ENCODE measurements at regions not wholly inside any gene's neighbourhood (a gene's known extent, or its start where the extent isn't known, plus 50 kb on each side); places are given as distances from the start of the nearest gene placed in this dataset.

DNA sequence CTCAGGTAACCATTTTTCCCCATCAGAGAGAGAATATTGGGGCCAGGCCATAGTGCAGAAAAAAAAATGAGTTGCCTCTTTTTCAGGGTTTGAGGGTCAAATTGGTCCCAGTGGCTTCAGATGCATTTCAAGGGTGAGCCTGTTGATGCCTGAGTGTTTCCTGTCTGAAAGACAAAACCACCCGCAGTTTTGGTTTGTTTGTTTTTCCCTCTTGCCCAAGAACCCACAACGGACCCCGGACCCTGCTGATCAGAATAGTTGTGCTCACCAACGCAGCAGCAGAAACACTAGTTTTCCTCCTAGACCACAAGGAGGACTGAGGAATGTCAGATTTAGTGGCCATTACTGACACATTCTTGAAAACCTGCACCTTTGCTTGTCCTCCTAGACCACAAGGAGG, 1433.1 kb downstream of the PLA2G4A start:
- TF ChIP-seq, protein P1, sequence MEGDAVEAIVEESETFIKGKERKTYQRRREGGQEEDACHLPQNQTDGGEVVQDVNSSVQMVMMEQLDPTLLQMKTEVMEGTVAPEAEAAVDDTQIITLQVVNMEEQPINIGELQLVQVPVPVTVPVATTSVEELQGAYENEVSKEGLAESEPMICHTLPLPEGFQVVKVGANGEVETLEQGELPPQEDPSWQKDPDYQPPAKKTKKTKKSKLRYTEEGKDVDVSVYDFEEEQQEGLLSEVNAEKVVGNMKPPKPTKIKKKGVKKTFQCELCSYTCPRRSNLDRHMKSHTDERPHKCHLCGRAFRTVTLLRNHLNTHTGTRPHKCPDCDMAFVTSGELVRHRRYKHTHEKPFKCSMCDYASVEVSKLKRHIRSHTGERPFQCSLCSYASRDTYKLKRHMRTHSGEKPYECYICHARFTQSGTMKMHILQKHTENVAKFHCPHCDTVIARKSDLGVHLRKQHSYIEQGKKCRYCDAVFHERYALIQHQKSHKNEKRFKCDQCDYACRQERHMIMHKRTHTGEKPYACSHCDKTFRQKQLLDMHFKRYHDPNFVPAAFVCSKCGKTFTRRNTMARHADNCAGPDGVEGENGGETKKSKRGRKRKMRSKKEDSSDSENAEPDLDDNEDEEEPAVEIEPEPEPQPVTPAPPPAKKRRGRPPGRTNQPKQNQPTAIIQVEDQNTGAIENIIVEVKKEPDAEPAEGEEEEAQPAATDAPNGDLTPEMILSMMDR (IDR thresholded peaks at IDR 0.05): no peak
- no peak for TF ChIP-seq ZFX (IDR thresholded peaks at IDR 0.05; ENCODE audit: borderline replicate concordance)
- H3K27ac ChIP-seq: no peak overlapping the region

DNA sequence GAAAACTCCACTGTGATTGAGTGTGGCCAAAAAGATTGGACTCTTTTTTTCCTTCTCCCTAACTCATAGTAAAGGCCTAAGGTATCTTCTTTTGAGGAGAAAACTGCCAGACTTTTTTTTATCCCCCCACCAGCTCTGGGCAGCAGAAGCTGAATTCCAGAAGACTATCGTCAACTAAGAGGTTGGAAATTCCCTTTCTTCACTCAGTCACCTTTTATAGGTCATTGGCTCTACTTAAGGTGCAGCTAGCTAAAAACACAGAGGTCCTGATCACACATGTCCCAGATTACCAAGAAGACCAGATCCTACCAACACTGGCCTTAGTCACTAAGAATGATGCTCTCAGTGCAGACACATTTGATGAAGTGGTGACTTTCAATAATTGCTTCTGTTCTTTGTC, 1441.2 kb downstream of the PLA2G4A start:
- TF ChIP-seq ZFX (IDR thresholded peaks at IDR 0.05; ENCODE audit: borderline replicate concordance): no peak
- TF ChIP-seq, protein P1 (IDR thresholded peaks at IDR 0.05): no peak
- H3K27ac ChIP-seq: no peak overlapping the region

DNA sequence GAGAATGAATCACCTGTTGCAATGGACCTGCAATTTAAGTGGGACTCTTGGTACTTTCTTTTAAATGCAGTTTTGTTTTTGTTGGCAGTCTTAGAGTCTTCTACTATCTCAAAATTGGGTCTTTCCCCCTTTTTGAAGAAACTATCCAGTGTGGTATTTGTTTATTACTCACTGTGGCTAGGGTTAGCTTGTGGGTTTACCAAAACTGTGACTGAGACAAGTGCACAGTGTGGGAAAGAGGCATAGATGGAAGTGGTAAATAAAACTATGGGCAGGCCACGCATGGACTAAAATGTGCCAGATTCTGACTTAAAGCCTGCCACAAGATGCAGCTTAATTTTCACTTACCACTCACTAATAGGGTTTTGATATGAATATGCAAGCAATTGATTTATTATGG, 1441.7 kb downstream of the PLA2G4A start:
- no peak overlapping the region for H3K27ac ChIP-seq
- TF ChIP-seq, protein P1 (IDR thresholded peaks at IDR 0.05): no peak
- no peak for TF ChIP-seq ZFX (IDR thresholded peaks at IDR 0.05; ENCODE audit: borderline replicate concordance)

DNA sequence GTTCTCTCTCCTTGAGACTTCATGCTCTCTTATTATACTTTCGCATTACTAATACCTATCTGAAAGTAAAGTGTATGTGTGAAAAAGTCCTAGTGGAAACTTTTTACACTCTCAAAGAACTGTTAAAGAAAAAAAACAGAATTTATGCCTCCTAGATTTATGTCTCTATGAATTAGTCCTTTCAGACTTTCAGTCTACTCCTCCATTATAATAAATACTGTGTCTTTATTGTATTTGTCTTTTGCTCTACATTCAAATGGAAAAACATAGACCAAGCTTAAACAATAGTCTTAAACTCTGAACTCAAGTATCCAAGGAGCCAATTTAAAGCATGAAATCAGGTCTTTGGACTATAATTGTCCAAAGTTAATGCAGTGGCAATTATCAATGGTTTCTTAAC, 1449.0 kb downstream of the PLA2G4A start:
- no peak overlapping the region for H3K27ac ChIP-seq
- TF ChIP-seq, protein P1 (IDR thresholded peaks at IDR 0.05): no peak
- no peak for TF ChIP-seq ZFX (IDR thresholded peaks at IDR 0.05; ENCODE audit: borderline replicate concordance)

DNA sequence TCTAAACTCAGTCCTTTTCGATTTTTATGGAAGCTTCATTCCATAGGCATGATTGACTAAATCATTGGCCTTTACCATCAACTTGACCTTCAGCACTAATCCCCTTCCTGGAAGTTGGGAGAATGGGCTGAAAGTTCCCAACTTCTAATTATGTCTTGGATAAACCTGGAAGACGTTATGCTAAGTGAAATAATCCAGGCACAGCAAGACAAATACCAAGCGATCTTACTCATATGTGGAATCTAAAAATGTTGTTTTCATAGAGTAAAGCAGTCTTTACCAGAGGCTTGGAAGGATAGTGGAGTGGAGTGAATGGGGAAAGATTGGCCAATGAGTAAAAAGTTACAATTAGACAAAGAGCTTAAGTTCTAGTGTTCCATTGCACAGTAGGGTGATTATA, 1453.2 kb downstream of the PLA2G4A start:
- no peak overlapping the region for H3K27ac ChIP-seq
- TF ChIP-seq, protein P1 (IDR thresholded peaks at IDR 0.05): no peak

DNA sequence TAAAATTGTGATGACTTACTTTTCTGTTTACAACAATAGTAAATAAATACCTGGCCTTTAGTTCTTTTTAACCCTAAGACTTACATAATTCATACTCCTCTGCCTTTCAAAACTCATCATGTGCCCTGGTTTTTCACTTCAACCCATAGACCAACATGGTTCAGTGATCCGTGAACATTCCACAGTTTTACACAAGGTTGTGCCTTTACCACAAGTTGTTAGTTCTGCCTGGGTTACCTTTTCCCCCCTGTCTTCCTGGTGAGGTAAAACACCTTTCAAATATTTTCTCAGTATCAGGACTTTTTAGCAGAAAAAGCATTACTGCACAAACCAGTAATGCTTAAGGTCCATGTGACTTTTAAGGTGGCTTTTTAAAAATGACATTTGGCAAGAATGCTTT, 1466.4 kb downstream of the PLA2G4A start:
- no peak overlapping the region for H3K27ac ChIP-seq
- TF ChIP-seq ZFX (IDR thresholded peaks at IDR 0.05; ENCODE audit: borderline replicate concordance): no peak
- TF ChIP-seq, protein P1 (IDR thresholded peaks at IDR 0.05): no peak

DNA sequence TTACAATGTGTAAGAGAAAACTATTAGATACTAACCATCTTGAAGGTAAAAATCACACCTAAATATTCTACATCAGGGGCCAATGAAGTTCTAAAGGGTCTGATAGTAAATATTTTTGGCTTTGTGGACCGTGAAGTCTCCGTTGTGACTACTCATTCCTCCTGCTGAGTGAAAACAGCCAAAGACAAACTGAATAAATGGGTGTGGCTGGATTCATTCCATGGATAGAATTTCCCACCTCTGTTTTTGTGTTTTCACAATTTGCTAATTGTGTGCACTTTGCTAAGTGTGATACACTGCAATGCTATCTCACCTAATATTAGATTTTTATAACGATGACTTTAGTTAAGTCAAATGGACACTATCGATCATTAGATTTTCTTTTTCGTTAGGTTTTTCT, 1474.0 kb downstream of the PLA2G4A start:
- H3K27ac ChIP-seq: no peak overlapping the region
- TF ChIP-seq, protein P1 (IDR thresholded peaks at IDR 0.05): no peak
- no peak for TF ChIP-seq ZFX (IDR thresholded peaks at IDR 0.05; ENCODE audit: borderline replicate concordance)

Data from 22Rv1 (cell line).